GM10266 (cell line): ENCODE measurements at regions not wholly inside any gene's neighbourhood (a gene's known extent, or its start where the extent isn't known, plus 50 kb on each side); places are given as distances from the start of the nearest gene placed in this dataset.

ENCODE experiments used
- DNase-seq: peaks from one replicate; pipeline ENCODE4 v3.0.0; 2012; ENCODE audit errors: extremely low spot score
- CTCF ChIP-seq: IDR thresholded peaks from 2 replicates; pipeline ENCODE4 v1.5.1; 2012; ENCODE audit warnings: mild to moderate bottlenecking, low read depth; ENCODE audit not compliant: control insufficient read depth, insufficient read depth; ENCODE audit errors: missing control alignments

DNA sequence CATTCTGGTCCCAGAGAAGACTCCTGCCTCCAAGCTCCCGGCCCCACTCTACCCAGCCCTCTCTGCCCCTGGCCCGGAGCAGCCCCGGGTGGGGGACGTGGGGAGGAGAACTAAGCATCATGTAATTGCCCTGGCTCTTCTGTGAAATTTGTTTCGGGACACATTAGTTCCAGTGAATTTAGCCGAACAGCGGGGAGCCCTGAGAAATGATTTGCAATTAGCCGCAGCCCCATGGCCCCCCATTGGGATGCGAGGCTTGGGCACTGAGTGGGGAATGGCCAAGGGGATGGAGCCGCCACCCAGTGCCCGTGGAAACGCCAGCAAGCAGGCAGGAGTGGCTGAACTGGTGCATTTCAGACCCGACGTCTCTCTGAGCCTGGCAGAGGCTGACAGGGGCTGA lies 173.9 kb upstream of the LHX5 start:
- no peak for DNase-seq
- TF ChIP-seq CTCF: no peak

- DNase-seq: no peak
- no peak for TF ChIP-seq CTCF
These were observed 173.5 kb upstream of the LHX5 start for GRCh38 chr12:113645183-113645582.

- DNase-seq: no peak
- no peak for TF ChIP-seq CTCF
These were observed 171.7 kb upstream of the LHX5 start for GRCh38 chr12:113643177-113643974.

- DNase-seq: no peak
- no peak for TF ChIP-seq CTCF
These were observed 171.0 kb upstream of the LHX5 start for GRCh38 chr12:113642672-113643071.

DNA sequence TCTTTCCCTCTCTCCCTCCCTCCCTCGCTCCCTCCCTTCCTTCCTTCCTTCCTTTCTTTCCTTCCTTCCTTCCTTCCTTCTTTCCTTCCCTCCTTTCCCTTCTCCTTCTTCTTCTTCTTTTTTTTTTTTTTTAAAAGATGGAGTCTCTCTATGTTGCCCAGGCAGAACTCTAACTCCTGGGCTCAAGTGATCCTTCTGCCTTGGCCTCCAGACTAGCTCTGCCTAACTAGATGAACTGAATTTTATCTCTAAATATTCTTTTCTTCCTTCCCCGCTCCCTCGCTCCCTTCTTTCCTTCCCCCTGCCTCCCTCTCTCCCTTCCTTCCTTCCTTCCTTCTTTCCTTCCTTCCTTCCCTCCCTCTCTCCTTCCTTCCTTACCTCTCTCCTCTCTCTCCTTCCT lies 170.5 kb upstream of the LHX5 start:
- no peak for DNase-seq
- no peak for TF ChIP-seq CTCF

DNA sequence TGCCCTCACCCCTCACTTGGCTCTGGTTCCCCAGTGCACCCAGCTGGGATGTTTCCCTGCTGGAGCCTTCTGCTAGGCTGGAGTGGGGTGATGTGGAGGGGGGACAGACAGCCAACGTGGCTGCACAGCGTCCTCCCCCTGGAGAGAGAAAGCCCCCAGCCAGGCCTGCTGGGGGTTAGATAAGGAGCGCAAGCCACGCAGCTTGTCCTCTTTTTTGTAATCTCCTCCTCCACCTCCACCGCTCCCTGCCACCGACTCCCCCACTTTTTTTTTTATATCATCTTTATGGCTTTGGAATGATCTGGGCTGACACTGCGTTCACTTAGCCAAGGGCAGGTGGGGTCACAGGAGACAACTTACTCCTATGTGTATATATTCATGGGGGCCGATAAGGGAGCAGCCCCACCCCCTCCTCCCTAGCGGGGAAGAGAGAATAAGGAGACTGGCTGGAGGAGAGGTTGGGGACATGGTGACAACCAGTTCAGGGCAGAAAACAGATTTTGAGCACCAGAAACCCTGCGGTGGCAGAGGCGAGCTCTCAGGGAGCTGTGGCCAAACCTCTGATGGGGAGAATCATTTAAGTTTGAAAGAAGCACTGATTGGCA lies 169.9 kb upstream of the LHX5 start:
- no peak for DNase-seq
- TF ChIP-seq CTCF: no peak

GRCh38 chr12:113640837-113641236 lies 169.2 kb upstream of the LHX5 start:
- no peak for TF ChIP-seq CTCF
- no peak for DNase-seq
